OCI-LY7 (cell line): ENCODE measurements at regions not wholly inside any gene's neighbourhood (a gene's known extent, or its start where the extent isn't known, plus 50 kb on each side); places are given as distances from the start of the nearest gene placed in this dataset.

Source experiments
- BruUV-seq: library from RNA; stranded (reverse); fragments of 400-500 nt; replicated peaks from 2 replicates; lab custom pipeline; 2021; lab: Mats Ljungman, UMichigan
- CTCF ChIA-PET: fragments of 300-600 bp; sonication (Branson Sonifier 250); formaldehyde crosslinking; loops from one replicate; lab custom pipeline; 2022; ENCODE audit warnings: antibody characterized with exemption; ENCODE audit not compliant: unreplicated experiment; lab: Charles Lee
- POLR2A ChIA-PET: fragments of 300-600 bp; sonication (Branson Sonifier 250); formaldehyde crosslinking; loops from one replicate; lab custom pipeline; 2022; ENCODE audit warnings: antibody characterized with exemption; lab: Charles Lee
- DNase-seq: peaks from one replicate; pipeline ENCODE4 v3.0.0-alpha.2; 2015; ENCODE audit warnings: low spot score
- H2AFZ ChIP-seq: fragments of 200-600 bp; sonication (generic), shearing (Covaris generic); 2 replicates; pipeline ENCODE4 v1.6.1; 2014; ENCODE audit warnings: mild to moderate bottlenecking, antibody characterized with exemption, low read length, moderate library complexity
- H3K27ac ChIP-seq: fragments of 200-600 bp; sonication (generic); 2 replicates; pipeline ENCODE4 v1.5.1; 2014; ENCODE audit warnings: mixed run types, low read depth, mild to moderate bottlenecking, moderate library complexity, low read length, inconsistent platforms; ENCODE audit not compliant: poor library complexity, severe bottlenecking
- H3K36me3 ChIP-seq: fragments of 200-600 bp; sonication (generic); 2 replicates; pipeline ENCODE4 v1.6.1; 2014; ENCODE audit warnings: mild to moderate bottlenecking, antibody characterized with exemption, low read length, moderate library complexity, mixed read lengths; ENCODE audit not compliant: insufficient read depth
- H3K4me1 ChIP-seq: fragments of 200-600 bp; sonication (generic); 2 replicates; pipeline ENCODE4 v1.5.1; 2014; ENCODE audit warnings: mild to moderate bottlenecking, low read length; ENCODE audit not compliant: insufficient read depth, poor library complexity, severe bottlenecking
- H3K4me2 ChIP-seq: fragments of 200-600 bp; sonication (generic); 2 replicates; pipeline ENCODE4 v1.6.1; 2014; ENCODE audit warnings: mild to moderate bottlenecking, low read length
- H3K4me3 ChIP-seq: fragments of 200-600 bp; sonication (generic); 2 replicates; pipeline ENCODE4 v1.5.1; 2014; ENCODE audit warnings: mild to moderate bottlenecking, low read depth, low read length; ENCODE audit not compliant: poor library complexity, severe bottlenecking
- H3K79me2 ChIP-seq: fragments of 200-600 bp; sonication (generic); 2 replicates; pipeline ENCODE4 v1.6.1; 2016; ENCODE audit warnings: low read depth, mild to moderate bottlenecking, low read length, moderate library complexity, mixed read lengths; ENCODE audit not compliant: insufficient read depth
- H3K9me2 ChIP-seq: fragments of 200-600 bp; sonication (generic); 2 replicates; pipeline ENCODE4 v1.6.1; 2016; ENCODE audit warnings: mild to moderate bottlenecking, low read length, mixed read lengths; ENCODE audit not compliant: insufficient read depth
- H3K9me3 ChIP-seq: fragments of 200-600 bp; sonication (generic); 2 replicates; pipeline ENCODE4 v1.6.1; 2014; ENCODE audit warnings: mild to moderate bottlenecking, mixed run types, low read length, mixed read lengths
- H4K20me1 ChIP-seq: fragments of 200-600 bp; sonication (generic); 2 replicates; pipeline ENCODE4 v1.6.1; 2014; ENCODE audit warnings: mild to moderate bottlenecking, antibody characterized with exemption, low read length, moderate library complexity, mixed read lengths; ENCODE audit not compliant: insufficient read depth
- CTCF ChIP-seq: fragments of 200-600 bp; sonication (generic); conservative IDR thresholded peaks from 2 replicates; pipeline ENCODE4 v1.5.1; 2014; ENCODE audit warnings: mild to moderate bottlenecking, antibody characterized with exemption, low read length, moderate library complexity, mixed read lengths
- EZH2phosphoT487 ChIP-seq: fragments of 200-600 bp; sonication (generic); IDR thresholded peaks from 2 replicates; pipeline ENCODE4 v1.6.1; 2018; ENCODE audit warnings: low read depth, borderline replicate concordance, mild to moderate bottlenecking, mixed run types, antibody characterized with exemption, low read length, moderate library complexity, mixed read lengths
- intact Hi-C: fragments of 100-400 bp; cut with micrococcal nuclease; formaldehyde crosslinking; loops from one replicate; pipeline ENCODE4 v1.10.0; 2022; ENCODE audit not compliant: unreplicated experiment

GRCh38 chr9:71552480-71552879, 215.8 kb downstream of the CEMIP2 start:
- BruUV-seq = no TSS peak
- intact Hi-C loops = no loop called here
- H3K27ac ChIP-seq = no peak overlapping the region
- POLR2A ChIA-PET = interaction anchor here (0.6 to 0.8 kb wide), 2 partner anchors 229 to 760 kb away, joined by 3 to 4 read pairs; no protein-coding TSS in a partner anchor
- H3K9me3 ChIP-seq = no peaks in the 10 kb centered on the region
- no peak for DNase-seq
- H3K36me3 ChIP-seq = no peaks in the 10 kb centered on the region
- H4K20me1 ChIP-seq = no peaks in the 10 kb centered on the region
- no peak overlapping the region for H3K4me2 ChIP-seq
- H3K9me2 ChIP-seq = no peaks in the 10 kb centered on the region
- no peak for TF ChIP-seq CTCF
- TF ChIP-seq EZH2phosphoT487 = no peak
- H3K79me2 ChIP-seq = no peaks in the 10 kb centered on the region
- no peaks in the 10 kb centered on the region for H3K4me1 ChIP-seq
- CTCF ChIA-PET = no interaction called here
- no peak overlapping the region for H2AFZ ChIP-seq
- H3K4me3 ChIP-seq = no peak overlapping the region

GRCh38 chr9:71549023-71549422, 219.3 kb downstream of the CEMIP2 start:
- TF ChIP-seq CTCF (no peak), EZH2phosphoT487 (no peak)
- no peaks in the 10 kb centered on the region for H3K79me2 ChIP-seq
- H3K9me3 ChIP-seq = no peaks in the 10 kb centered on the region
- POLR2A ChIA-PET = no interaction called here
- H3K36me3 ChIP-seq = no peaks in the 10 kb centered on the region
- peak; percentile 8 for DNase-seq
- H3K9me2 ChIP-seq = no peaks in the 10 kb centered on the region
- H3K4me2 ChIP-seq = no peak overlapping the region
- intact Hi-C loops = no loop called here
- H4K20me1 ChIP-seq = no peaks in the 10 kb centered on the region
- H3K4me1 ChIP-seq = no peaks in the 10 kb centered on the region
- no peak overlapping the region for H3K27ac ChIP-seq
- no TSS peak for BruUV-seq
- no peak overlapping the region for H3K4me3 ChIP-seq
- H2AFZ ChIP-seq = no peak overlapping the region
- CTCF ChIA-PET = no interaction called here

GRCh38 chr9:71544464-71544863, 223.8 kb downstream of the CEMIP2 start:
- no peak for DNase-seq
- TF ChIP-seq EZH2phosphoT487 = no peak
- TF ChIP-seq CTCF = no peak
- BruUV-seq = no TSS peak
- H3K4me1 ChIP-seq = no peaks in the 10 kb centered on the region
- H3K27ac ChIP-seq = no peak overlapping the region
- H3K9me2 ChIP-seq = no peaks in the 10 kb centered on the region
- no peak overlapping the region for H3K4me2 ChIP-seq
- H3K36me3 ChIP-seq = no peaks in the 10 kb centered on the region
- no peaks in the 10 kb centered on the region for H4K20me1 ChIP-seq
- no peaks in the 10 kb centered on the region for H3K9me3 ChIP-seq
- H3K4me3 ChIP-seq = no peak overlapping the region
- intact Hi-C loops = no loop called here
- H2AFZ ChIP-seq = no peak overlapping the region
- no peaks in the 10 kb centered on the region for H3K79me2 ChIP-seq
- ChIA-PET CTCF (no interaction called here), POLR2A (interaction anchor here (0.6 kb wide), 1 partner anchor 17 kb away, joined by 3 read pairs; no protein-coding TSS in a partner anchor)
